DOHH2 (cell line): ENCODE measurements at regions not wholly inside any gene's neighbourhood (a gene's known extent, or its start where the extent isn't known, plus 50 kb on each side); places are given as distances from the start of the nearest gene placed in this dataset.

Experiments used
- CTCF ChIP-seq: fragments of 200-600 bp; sonication (generic); IDR thresholded peaks from one replicate; pipeline ENCODE4 v1.5.1; 2014; ENCODE audit warnings: antibody characterized with exemption, mild to moderate bottlenecking, low read depth, low read length; ENCODE audit not compliant: poor library complexity, severe bottlenecking
- EZH2phosphoT487 ChIP-seq: fragments of 200-600 bp; sonication (generic); IDR thresholded peaks from 2 replicates; pipeline ENCODE4 v1.6.1; 2017; ENCODE audit warnings: borderline replicate concordance, mild to moderate bottlenecking, antibody characterized with exemption, low read length, moderate library complexity, mixed read lengths

GRCh38 chr20:57829336-57829735 is 119.5 kb upstream of the PMEPA1 start:
- no peak for TF ChIP-seq CTCF
- no peak for TF ChIP-seq EZH2phosphoT487
